ENCODE measurements at regions not wholly inside any gene's neighbourhood (a gene's known extent, or its start where the extent isn't known, plus 50 kb on each side); places are given as distances from the start of the nearest gene placed in this dataset.
"Not testable (repeated sequence)": the region's sequence is repeated elsewhere in the genome, so short reads cannot be mapped to it uniquely, and the experiment has no call there.

DNA sequence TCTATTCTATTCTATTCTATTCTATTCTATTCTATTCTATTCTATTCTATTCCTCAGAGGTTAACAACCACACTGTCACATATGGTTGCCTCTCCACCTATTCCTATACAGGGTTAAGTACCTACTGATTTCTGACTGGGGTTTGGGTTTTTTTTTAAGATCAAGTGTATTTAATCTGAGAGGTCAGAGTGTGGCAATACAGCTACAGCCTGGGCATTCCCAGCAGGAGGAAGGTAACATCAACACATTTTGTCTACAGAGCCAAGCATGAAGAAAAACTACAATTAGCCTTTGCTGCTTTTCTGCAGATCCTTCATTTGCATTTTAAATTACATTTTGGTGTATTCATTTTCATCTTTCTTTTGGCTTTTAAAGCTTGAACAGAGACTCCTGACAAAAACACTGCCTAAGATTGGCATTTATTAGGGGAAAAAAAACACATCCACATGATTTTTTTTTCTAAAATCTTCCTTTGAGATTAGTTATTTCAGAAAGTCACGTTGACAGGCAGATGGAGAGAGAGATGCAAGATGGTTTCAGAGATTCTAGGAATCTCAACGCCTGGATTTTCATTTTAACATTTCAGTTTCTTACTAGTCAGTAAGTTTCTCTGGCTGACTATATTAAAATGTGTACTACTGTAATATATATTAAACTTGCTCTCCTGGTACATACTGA, 255.9 kb upstream of the TET2 start:
- FAIRE-seq: no peak

DNA sequence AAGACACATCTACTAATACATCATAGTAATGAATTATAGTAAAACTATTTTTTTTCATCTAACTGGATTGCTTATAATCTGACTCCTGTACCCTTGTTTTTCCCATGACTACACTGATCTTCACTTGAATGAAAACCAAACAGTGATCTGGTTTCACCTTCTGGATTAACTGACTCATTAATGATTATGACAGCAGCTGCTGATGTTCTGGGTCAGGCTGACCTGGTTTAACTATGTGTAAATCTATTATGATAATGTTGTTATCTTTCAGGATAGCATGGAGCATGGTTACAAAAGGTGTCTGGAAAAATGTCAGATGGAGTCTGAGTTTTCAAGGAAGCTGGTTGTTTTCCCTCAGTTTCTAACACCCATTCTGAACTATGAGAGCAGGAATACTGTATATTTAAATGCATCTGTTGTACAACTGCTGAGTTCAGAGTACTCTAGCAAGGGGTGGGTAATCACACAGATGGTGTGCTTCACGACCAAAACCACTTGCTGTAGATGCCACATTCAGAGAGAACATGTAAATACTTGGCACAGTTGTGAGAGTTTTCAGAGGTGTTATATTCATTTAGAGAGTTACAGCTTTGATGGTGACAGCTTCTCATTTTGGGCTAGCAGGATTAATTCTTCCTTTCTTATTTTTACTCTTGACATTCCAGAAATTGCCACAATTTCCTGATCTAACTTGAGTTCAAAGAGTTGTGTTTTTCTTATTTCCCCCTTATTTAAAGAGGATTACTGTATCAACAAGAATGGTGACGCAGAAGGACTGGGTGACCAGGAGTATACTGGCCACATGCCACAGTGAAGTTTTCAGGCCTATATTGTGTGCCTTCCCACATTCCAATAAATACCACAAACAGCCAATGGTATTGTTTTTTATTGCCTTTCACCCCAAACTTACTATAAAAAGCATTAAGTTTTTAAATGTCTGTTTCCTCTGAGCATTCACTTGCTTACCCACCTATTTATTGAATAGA, 249.7 kb upstream of the TET2 start:
- no peak for DNase-seq (ENCODE audit: low spot score)

More for the DNA sequence above, 255.9 kb upstream of the TET2 start:
- DNase-seq (ENCODE audit: low spot score): no peak

DNA sequence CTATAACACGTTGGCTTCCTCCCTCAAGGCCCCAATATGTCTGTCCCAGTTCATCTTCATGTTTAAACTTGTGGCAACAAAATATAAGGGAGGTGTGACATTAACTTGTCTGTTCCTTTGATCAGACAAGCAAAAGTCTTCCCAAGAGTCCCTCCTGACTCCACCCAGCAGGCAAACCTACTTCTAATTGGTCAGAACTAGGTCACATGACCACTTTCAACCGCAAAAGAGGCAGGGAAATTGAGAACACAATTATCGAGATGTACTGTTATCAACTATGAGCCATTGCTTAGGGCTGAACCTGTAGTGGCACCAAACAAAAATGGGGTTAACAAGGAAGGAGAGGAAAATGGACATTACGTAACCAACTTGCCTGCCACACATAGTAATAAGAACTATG, 246.8 kb upstream of the TET2 start:
- FAIRE-seq: peak; percentile 66
- no peak for DNase-seq (ENCODE audit: low spot score)

More for the DNA sequence above, 249.7 kb upstream of the TET2 start:
- no peak for FAIRE-seq

DNA sequence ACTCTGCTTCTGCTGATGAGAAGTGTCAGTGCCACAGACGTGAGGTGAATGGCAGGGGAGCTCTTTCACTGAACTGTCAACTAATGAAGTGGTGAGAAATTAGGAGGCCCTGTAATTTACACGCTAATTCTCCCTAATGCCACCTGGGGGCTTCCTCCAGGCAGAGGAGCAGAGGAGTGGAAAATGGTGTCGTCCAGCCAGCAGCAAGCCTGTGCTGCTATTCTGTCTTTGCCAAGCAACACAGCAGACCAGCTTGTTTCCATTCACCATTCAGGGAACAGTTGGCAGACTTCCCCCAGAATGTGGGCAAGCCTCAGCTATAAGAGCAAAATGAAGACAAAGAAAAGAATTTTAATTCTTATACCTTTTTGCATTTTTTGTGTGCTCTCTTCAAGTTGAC, 245.2 kb upstream of the TET2 start:
- FAIRE-seq (no peak), DNase-seq (ENCODE audit: low spot score) (peak; percentile 14)

DNA sequence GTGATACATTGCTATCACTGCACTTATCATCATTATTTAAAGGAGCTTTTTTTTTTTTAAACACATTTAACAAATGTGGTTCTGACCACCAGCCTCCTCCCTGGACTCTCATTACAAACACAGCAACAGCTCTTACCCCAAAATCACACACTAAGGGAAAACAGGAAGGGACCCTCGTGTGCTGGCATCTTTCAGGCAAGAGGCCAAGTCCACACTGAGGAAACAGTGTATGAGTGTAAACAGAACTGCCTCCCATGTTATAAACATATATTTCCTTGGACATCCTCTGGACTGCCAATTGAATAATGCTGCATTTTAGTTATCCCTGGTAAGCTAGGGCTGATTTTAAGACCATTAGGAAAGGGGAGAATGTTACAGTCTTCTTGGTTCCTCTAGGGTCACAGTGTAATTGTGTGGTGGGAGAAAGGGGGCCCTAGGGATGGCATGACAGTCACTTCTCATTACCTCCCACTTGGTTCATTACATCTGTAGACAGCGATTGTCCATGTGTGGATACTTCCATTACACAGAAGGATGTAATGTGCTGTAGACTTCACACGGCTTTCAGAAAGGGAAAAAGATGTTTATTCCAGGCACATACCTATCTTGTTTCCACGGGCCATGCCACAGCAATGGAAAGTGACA, 244.6 kb upstream of the TET2 start:
- FAIRE-seq: no peak
- DNase-seq (ENCODE audit: low spot score): no peak

DNA sequence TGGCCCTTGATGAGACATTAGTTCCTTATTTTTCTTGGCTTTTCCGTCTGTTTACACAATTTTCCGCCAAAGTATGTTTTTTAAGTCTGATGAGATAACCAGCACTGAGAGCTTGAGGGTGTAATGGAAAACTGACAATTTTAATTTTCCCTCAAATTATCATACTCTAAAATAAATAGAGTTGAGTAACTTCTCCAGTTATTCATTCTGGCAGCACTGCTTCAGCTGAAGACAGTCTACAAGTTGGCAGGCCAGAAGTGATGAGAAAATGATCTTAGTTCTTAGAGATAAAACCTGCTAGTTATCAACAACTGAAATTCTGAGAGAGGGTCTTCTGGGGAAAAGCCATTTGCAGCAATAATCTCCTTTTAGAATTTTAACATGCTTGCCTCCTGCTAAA, 241.6 kb upstream of the TET2 start:
- no peak for DNase-seq (ENCODE audit: low spot score)
- no peak for FAIRE-seq

DNA sequence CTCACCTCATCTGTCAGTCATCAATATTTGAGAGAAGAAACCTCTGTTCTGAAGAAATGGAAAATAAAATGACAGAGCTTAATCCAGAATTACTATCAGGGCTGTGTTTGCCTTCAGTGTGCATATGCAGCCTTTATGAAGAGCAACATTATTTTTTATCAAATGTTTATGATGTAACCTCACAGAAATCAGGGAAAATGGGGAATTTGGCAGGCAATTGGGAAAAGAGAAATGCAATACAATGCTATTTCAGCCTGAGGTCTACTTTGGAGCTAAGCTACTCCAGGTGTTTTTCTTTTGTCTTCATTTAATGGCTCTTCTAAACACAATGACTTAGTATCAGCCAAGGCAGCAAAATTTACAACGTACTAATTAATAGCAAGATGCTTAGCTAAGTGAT, 241.1 kb upstream of the TET2 start:
- FAIRE-seq (no peak), DNase-seq (ENCODE audit: low spot score) (no peak)

DNA sequence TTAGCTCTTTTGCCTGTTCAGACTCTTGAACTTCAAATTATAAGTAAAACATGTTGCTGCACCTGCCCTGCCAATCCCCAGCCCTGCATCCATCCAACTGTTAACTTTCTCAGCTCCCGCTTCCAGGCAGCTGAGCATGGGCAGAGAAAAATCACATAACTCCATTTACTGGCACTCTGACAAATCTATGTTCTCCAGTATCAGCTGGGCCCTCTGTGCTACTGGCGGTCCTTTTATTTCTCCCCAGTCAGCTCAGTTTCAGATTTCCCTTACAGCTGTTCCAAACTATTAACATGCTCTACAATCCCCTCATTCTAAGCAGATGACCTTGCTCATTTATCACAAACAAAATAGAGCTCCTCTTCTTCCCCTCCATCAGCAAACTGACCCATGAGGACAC, 240.4 kb upstream of the TET2 start:
- DNase-seq (ENCODE audit: low spot score) (no peak), FAIRE-seq (no peak)

DNA sequence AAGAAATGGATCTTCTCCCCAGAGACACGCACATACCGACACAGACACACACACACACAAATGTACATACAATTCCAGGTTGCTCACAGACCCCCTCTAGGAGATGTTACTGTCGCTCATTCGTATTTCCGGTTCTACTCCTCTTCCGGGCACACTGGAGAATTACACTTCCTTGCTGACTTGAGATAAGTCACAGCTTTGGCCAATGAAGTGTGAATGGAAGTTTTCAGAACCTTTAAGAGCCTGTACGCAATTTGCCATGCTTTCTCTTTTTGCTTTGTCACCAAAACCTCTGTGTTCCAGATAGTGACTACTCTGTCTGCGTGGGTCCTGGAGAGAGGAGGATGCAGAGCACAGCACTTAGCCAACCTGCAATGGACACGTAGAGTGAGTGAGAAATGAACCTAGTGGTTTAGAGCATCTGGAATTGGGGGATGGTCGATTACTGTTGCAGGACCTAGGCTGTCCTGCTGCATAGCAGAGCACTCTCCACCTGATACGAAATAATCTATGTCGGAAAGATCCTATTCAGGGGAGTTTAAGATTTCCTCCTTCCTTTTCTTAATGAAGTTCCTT, 239.5 kb upstream of the TET2 start:
- DNase-seq (ENCODE audit: low spot score) (no peak), FAIRE-seq (no peak)

DNA sequence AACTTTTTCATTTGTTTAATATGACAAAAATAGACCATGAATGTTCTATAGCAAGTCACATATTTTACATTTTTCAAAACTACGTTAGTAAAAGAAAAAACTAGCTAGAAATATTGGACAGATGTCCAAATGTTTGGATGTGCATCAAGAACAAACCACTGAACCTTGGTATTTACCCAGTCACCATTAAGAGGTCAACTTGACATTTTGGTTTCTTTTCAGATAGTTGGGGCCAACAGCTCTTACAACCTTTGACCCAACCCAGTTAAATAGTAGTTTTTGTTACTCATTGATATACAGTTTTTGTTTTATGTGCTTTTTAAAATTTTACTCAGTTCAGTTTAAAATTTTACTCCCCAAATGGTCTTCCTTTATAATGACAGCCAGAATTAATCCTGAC, 238.7 kb upstream of the TET2 start:
- FAIRE-seq (no peak), DNase-seq (ENCODE audit: low spot score) (no peak)

DNA sequence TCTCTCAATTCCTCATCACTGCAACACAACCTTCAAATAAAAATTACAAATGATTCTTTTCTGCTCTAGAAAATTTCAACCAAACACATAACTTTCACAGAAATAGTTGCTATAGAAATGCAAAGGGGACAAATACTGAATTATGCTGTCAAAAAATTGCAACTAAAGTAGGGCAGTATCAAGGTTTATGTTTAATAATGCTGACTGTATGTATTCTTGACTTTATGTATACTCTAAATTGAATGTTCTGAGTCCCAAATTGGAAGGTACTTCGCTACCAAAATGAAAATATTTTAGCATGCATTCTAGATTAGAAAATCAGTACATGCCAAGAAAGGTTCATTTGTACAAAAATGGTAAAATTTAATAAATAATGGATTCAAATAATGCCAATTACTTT, 237.3 kb upstream of the TET2 start:
- DNase-seq (ENCODE audit: low spot score) (no peak), FAIRE-seq (no peak)

DNA sequence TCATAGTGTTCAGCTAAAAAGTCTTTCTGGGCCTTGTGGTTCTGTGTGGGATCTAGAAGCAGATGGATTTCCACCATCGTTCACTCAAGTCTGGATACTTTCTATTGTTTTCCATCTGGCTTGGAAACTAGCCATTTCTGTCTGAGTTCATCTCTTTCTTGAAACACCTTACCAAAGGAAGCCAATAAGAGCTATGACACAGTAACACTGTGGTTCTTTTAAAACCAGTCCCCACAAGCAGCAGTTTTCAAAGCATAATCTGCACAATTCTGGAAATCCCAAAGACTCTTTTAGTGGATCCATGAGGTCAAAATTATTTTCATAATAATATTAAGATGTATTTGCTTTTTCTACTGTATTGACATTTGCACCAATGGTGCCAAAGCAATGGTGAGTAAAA, 234.2 kb upstream of the TET2 start:
- DNase-seq (ENCODE audit: low spot score): no peak
- no peak for FAIRE-seq

DNA sequence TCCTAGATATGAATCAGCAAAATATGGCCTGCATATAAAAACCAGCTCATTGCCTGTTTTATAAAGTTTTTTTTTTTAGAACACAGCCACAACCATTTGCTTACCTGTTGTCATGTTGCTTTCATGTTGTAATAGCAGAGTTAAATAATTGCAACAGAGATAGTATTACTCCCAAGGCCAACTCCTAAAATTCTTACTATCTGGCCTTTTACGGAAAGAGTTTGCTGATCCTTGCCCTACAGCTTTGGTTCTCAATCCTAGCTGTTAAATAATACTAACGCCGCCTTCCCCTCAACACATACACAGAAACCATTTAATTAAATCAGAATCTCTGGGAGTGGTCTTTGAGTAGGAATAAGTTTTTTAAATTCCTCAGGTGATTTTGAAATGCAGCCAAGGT, 231.3 kb upstream of the TET2 start:
- FAIRE-seq: no peak

DNA sequence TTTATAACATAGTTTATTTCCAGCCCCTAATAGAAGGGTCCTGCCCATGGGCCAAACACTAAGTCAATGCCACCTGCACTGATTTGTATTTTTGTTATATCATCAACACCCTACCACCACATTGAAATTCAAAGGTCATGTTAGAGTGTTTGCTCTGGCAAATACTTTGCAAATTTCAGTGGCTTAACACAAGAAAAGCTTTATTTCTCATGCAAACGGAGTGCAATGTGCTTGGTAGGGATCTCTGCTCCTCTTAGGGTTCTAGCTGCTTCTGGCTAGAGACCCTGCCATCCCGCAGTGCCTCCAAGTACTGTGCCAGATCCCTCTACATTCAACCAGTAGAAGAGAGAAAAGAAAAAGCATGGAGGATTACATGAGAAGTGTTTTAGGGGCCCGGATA, 230.8 kb upstream of the TET2 start:
- DNase-seq (ENCODE audit: low spot score) (no peak), FAIRE-seq (no peak)

More for the DNA sequence above, 231.3 kb upstream of the TET2 start:
- DNase-seq (ENCODE audit: low spot score): no peak

DNA sequence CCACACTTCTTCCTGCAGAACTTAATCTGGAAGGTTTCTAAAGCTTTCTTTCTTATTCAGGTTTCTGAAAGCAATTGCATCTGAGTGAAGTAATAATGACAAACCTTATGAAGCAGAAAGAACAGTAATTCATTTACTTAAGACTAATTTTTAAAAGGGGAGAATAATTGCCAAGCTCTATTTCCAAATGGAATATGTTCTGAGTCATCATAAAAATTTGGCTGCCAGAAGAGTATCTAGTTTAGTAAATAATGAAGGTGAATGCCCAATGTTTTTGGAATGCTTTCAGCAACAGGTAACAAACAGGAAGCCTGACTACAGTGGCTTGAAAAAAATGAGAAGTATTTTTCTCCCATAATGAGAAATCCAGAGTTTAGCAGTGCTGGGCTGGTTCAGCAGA, 227.3 kb upstream of the TET2 start:
- FAIRE-seq: no peak

DNA sequence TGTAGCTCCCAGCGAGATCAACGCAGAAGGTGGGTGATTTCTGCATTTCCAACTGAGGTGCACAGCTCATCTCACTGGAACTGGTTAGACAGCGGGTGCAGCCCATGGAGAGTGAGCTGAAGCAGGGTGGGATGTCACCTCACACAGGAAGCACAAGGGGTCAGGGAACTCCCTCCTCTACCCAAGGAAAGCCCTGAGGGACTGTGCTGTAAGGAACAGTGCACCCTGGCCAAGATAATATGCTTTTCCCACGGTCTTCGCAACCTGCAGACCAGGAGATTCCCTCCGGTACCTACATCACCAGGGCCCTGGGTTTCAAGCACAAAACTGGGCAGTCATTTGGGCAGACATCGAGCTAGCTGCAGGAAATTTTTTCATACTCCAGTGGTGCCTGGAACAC, 216.4 kb upstream of the TET2 start:
- DNase-seq (ENCODE audit: low spot score) (no peak), FAIRE-seq (no peak)

More for the DNA sequence above, 227.3 kb upstream of the TET2 start:
- no peak for DNase-seq (ENCODE audit: low spot score)

DNA sequence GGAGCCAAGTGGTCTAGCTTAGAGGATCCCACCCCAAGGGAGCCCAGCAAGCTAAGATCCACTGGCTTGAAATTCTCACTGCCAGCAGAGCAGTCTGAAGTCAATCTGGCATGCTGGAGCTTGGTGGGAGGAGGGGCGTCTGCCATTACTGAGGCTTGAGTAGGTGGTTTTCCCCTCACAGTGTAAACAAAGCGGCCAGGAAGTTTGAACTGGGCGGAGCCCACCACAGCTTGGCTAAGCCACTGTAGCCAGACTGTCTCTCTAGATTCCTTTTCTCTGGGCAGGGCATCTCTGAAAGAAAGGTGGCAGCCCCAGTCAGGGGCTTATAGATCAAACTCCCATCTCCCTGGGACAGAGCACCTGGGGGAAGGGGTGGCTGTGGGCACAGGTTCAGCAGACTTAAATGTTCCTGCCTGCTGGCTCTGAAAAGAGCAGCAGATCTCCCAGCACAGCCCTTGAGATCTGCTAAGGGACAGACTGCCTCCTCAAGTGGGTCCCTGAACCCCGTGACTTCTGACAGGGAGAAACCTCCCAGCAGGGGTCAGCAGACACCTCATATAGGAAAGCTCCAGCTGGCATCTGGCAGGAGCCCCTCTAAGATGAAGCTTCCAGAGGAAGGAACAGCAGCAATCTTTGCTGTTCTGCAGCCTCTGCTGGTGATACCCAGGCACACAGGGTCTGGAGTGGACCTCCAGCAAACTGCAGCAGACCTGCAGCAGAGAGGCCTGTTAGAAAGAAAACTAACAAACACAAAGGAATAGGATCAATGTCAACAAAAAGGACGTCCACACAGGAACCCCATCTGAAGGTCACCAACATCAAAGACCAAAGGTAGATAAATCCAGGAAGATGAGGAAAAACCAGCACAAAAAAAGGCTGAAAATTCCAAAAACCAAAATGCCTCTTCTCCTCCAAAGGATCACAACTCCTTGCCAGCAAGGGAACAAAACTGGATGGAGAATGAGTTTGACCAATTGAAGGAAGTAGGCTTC, 215.6 kb upstream of the TET2 start:
- not testable (repeated sequence) for DNase-seq (ENCODE audit: low spot score)

DNA sequence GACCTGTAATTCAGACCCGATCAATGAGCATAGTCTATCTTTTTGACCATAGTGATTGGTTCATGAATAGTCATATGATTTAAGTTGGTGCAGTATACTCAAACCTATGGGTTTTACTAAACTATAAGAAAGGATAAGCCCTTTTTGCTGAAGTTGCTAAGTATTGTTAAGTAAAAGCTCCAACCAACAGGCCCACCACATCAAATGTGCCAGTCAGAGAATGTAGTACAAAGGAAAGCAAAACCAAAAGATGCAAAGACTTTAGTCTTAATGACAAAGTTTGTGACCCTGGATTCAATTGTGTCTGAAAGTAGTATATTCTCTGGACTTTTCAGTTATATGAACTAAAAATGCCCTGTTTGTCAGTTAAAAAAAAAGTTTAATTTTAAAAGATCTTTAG, 208.1 kb upstream of the TET2 start:
- DNase-seq (ENCODE audit: low spot score): no peak
- no peak for FAIRE-seq

More for the DNA sequence above, 215.6 kb upstream of the TET2 start:
- not testable (repeated sequence) for FAIRE-seq

DNA sequence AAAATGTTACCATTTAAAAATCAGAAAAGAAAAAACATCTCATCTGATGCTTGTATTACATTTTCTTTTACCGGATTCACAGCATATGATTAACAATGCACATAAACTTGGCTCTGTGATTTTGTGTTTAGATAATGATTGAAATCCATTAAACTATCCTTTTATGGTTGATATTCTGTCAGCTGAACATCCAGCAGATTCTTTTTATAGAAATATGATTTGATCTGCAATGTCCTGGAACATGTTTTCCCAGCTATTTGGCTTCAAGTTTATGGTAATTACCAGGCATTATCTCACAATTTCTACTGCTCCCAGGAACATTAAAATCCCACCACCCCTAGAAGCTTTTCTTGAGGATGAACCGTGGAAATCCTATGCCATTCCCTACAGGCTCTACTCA, 205.7 kb upstream of the TET2 start:
- FAIRE-seq (no peak), DNase-seq (ENCODE audit: low spot score) (no peak)

DNA sequence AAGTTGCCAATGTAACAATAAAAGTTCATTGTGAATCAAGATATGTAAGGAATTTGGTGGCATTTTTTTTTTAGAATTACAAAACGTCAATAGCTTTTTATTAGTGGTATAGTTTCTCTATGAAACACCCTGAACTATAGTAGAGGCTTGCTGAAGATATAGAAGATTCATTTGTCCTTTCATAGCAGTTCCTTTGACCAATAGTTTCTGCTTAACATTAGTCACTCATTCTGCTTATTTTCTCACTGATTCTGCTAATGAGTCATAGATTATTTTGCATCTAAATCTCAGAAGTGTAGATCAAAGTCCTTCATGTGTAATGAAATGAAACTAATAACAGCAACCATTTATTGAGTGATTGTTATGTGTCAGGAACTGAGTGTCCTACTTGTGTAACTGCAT, 205.0 kb upstream of the TET2 start:
- FAIRE-seq (no peak), DNase-seq (ENCODE audit: low spot score) (no peak)

Data from urothelium cell line (cell line).